ENCODE measurements at regions not wholly inside any gene's neighbourhood (a gene's known extent, or its start where the extent isn't known, plus 50 kb on each side); places are given as distances from the start of the nearest gene placed in this dataset.

- Histone ChIP-seq H3K23ac (ENCODE audit: low read depth, low read length) (no peak overlapping the region), H4K8ac (ENCODE audit: low read depth in 2 of 2, low read length in 2 of 2) (no peak overlapping the region), H2BK120ac (ENCODE audit: low read depth, low read length) (no peak overlapping the region), H3K9me3 (ENCODE audit: control insufficient read depth, insufficient read depth, low read length) (peaks cover 2% of the 10 kb centered on the region; the same call in 1 of the 2 replicates), H3K14ac (replicated peaks; ENCODE audit: low read depth, low read length) (no peak overlapping the region), H3K9ac (ENCODE audit: low read depth, low read length) (no peak overlapping the region), H2AFZ (replicated peaks; ENCODE audit: low read length, poor library complexity) (no peak overlapping the region), H3K27me3 (ENCODE audit: control insufficient read depth, insufficient read depth, low read length) (no peaks in the 10 kb centered on the region), H3K9me1 (ENCODE audit: insufficient read depth, low read length) (no peaks in the 10 kb centered on the region), H3K4ac (ENCODE audit: low read depth, low read length) (no peak overlapping the region), H3K18ac (ENCODE audit: low read depth, low read length) (no peak overlapping the region), H3K4me1 (ENCODE audit: control insufficient read depth, insufficient read depth, low read length) (no peaks in the 10 kb centered on the region), H2AK5ac (ENCODE audit: low read depth, low read length) (no peak overlapping the region), H3K4me3 (ENCODE audit: insufficient read depth, low read depth, low read length) (no peak overlapping the region), H4K91ac (ENCODE audit: insufficient read depth, low read depth, low read length) (no peak overlapping the region), H3K36me3 (ENCODE audit: control insufficient read depth, insufficient read depth, low read length) (no peaks in the 10 kb centered on the region), H4K20me1 (ENCODE audit: insufficient read depth, low read length) (no peaks in the 10 kb centered on the region), H2BK20ac (ENCODE audit: low read depth, low read length) (no peak overlapping the region), H3K4me2 (ENCODE audit: low read depth, low read length) (no peak overlapping the region), H3K79me1 (ENCODE audit: low read depth in 1 of 2, low read length in 2 of 2) (no peaks in the 10 kb centered on the region), H2BK15ac (ENCODE audit: low read depth, low read length) (no peak overlapping the region), H2AK9ac (replicated peaks; ENCODE audit: low read depth, low read length, poor library complexity) (no peak overlapping the region), H2BK5ac (ENCODE audit: low read depth, low read length, poor library complexity, severe bottlenecking) (no peak overlapping the region), H3K56ac (ENCODE audit: extremely low read depth, insufficient read depth, low read length) (no peak overlapping the region), H3K27ac (ENCODE audit: insufficient read depth, low read length) (no peak overlapping the region), H4K5ac (ENCODE audit: low read depth, low read length) (no peak overlapping the region)
- DNase-seq (no peak), ATAC-seq (ENCODE audit: low read depth) (no peak)
- ChIA-PET CTCF (no interaction called here), POLR2A (ENCODE audit: unreplicated experiment) (no interaction called here)
- no TSS peak for BruUV-seq (replicated peaks)
- intact Hi-C loops (cut with micrococcal nuclease) (no loop called here), in situ Hi-C loops (cut with MboI; ENCODE audit: low sequenced_read_pairs) (no loop called here), dilution Hi-C loops (cut with HindIII; ENCODE audit: low sequenced_read_pairs, unreplicated experiment) (no loop called here)
- no CpG with 5 or more reads among the region's 4 CpGs for WGBS, 2 experiments (ENCODE audit: extremely low coverage in 2 of 2, insufficient read length in 1 of 2)
- TF ChIP-seq NFE2L2 (IDR thresholded peaks at IDR 0.05; ENCODE audit: low read depth, low read length), result no peak
Measured at GRCh38 chr7:11294965-11295364, 321.3 kb downstream of the PHF14 start.
